ENCODE measurements at regions not wholly inside any gene's neighbourhood (a gene's known extent, or its start where the extent isn't known, plus 50 kb on each side); places are given as distances from the start of the nearest gene placed in this dataset.

DNA sequence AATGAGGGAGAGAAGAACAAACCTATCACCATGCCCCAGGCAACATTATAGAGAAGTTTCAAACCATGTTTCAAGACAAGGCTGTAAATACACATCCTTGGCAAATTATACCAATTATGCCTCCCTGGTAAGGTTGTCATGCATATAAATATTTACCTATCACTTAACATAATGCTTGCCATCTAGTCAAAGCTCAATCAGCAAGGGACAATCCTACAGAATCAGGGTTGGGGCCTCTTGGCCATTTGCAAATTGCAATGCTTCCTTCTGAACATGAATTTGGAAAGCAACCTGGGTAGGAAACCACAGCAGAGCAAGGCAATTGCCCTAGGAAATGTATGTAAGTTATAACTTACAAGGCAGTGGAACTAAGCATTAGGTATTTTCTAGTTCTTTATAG lies 907.2 kb upstream of the CDH2 start:
- TF ChIP-seq POLR2A (IDR thresholded peaks at IDR 0.05): no peak
- TF ChIP-seq, protein P1, sequence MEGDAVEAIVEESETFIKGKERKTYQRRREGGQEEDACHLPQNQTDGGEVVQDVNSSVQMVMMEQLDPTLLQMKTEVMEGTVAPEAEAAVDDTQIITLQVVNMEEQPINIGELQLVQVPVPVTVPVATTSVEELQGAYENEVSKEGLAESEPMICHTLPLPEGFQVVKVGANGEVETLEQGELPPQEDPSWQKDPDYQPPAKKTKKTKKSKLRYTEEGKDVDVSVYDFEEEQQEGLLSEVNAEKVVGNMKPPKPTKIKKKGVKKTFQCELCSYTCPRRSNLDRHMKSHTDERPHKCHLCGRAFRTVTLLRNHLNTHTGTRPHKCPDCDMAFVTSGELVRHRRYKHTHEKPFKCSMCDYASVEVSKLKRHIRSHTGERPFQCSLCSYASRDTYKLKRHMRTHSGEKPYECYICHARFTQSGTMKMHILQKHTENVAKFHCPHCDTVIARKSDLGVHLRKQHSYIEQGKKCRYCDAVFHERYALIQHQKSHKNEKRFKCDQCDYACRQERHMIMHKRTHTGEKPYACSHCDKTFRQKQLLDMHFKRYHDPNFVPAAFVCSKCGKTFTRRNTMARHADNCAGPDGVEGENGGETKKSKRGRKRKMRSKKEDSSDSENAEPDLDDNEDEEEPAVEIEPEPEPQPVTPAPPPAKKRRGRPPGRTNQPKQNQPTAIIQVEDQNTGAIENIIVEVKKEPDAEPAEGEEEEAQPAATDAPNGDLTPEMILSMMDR (IDR thresholded peaks at IDR 0.05): no peak

Data from body of pancreas (tissue), 4 donors.